Kasumi-1 (cell line): ENCODE measurements at regions not wholly inside any gene's neighbourhood (a gene's known extent, or its start where the extent isn't known, plus 50 kb on each side); places are given as distances from the start of the nearest gene placed in this dataset.
"Not testable (repeated sequence)": the region's sequence is repeated elsewhere in the genome, so short reads cannot be mapped to it uniquely, and the experiment has no call there.

Source experiments
- DNase-seq, 2 experiments: peaks; one replicate each; lab custom pipeline; 2025; lab: John Stamatoyannopoulos, UW

DNA sequence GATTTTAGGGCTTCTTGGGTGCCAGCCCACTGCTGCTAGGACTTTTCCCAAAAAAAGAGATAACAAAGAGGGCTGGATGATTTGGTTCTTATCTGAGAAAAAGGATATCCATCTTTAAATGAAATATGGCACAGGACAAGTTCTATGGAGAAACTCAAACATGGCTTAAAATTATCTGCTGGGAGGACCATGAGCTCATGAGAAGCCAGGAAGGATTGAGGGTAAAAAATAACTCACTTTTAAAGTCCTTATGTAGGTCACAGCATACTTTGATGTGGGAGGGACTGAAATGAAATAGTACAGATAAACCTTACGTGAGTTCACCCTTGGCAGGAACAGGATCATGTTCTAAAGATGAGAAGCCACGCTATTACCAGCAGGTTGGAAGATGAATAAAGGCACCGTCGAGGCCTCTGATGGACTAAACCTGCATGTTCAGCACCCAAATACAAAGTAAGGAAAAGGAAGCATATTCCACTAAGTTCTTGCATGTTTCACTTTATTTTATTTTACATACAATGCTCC is 369.2 kb upstream of the KLF6 start:
- DNase-seq, result no peak

DNA sequence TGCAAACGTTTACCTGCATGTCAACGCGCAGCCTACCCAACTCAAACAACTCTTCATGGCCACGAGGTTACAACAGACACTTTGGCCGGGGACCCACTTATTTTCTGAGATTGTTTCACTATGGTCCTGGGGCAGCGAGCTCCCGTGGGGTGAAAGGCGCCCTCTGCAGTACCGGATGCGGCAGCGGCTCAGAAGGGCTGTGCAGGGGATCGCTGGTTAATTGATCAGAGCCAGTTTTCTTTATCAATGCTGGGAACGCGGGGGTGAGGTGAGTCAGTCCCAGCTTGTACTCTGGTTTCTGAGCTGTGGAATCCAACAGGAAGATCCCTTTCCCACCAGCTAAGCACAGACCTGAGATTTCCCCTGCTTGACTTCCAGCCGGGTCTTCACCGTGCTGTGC is 366.5 kb upstream of the KLF6 start:
- DNase-seq, result no peak

DNA sequence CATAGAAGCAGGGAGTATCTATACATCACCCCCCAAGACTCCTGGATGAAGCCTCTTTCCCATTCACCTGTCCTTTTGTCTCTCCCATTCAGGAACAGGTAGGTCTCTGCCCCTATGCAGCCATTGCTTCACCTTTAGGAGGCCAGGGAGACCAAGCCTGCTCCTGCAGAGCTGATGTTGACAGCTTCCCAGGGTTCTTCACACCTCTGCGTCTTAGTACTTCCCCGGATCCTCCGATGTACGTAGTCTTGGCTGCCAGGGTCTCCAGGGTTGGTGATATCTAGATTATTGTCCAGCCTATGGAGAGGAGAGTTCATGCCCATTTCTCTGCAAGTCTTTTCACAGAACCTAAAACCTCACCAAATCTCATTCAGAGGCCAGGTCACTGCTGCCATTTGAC is 365.7 kb upstream of the KLF6 start:
- no peak for DNase-seq

DNA sequence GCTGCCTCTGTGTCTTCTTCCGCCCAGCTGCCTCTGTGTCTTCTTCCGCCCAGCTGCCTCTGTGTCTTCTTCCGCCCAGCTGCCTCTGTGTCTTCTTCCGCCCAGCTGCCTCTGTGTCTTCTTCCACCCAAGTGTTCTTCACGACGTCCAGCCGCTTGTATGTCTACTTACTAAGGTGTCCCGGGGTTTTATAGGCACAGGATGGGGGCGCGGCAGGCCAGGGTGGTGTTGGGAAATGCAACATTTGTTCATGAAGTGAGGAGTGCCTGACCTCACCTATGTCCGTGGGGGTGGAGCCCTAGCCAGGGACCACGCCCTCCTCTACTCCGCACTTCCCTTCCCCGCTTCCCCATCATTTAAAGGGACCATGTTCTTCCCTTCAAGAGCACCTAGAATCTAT is 364.5 kb upstream of the KLF6 start:
- DNase-seq, result not testable (repeated sequence)

DNA sequence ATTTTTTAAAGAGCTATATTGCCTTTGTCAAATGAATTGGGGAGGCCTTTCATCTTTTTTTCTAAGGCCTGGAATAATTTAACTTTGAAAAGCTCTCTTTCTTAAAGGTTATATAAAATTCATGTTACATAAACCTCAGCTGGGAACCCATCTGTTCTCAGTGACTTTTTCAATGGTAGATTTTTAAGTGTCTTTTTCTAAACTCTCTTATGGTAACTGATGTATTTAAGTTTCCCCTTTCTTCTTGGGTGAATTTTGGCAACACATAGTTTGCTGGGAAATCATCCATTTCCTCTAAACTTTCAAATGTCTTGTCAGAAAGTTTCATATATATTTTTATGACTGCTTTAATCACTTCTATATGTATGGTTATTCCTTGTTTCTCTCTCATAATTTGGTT is 362.2 kb upstream of the KLF6 start:
- no peak for DNase-seq

DNA sequence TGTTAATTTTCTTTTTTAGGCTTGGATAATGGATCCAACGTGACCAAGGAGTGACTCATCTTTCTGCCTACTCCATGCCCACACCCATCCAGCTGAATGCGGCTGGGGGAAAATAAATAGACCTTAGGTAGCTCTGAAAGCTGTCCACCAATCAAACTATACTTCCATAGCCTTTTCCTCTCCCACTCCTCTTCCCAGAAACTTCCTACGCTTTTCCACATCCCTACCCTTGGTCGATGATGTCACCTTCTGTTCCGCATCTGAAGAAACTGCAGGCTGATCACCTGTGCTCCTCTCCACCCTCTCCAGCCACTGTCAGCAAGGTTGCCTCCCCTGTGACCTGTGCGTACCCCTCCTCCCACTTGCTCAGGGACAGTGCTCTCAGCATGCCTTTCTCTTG is 359.8 kb upstream of the KLF6 start:
- no peak for DNase-seq

DNA sequence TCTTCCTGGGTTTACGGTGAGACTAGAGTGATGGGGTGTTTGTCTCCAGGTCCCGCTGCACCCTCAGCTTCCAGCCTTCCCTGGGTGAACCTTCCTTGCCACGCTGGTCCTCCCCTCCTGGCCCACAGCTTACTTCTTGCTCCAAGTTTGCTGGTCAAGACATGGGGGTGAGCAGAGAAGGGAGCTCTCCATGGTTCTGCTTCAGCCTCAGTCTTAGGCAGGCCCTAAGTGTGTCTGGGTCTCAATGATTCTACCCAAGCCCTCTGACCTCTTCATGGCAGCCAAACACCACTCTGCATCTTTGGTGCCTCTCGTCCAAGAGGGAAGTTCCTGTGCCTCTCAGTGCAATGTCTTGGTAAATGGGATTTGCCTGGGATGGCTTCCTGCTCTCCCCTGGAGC is 356.5 kb upstream of the KLF6 start:
- DNase-seq, result peak; percentile 5 to 17

DNA sequence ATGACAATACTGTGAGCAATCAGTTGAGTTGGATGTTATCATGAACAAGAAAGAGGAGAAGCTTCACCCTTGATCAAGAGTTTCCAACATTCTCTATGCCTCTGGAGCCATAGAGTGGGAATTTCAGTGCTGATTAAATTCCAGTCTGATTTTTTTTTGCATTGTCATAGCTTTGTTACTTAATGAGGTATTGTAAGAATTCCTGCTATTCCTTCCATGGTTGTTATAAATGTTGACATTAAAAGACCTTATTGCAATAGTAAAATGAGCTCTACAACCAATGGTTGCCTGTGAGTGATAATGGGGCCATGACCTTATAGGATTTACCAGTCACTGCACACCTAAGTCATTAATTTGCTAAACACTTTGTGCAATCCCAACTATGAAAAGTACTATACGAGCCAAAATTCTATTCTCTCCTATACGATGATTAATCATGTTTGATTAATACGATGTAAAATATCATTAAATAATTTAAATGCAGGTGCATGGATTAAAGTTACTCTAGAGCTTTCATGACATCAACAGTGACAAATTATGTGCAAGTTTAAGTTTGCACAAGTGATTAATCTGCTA is 353.2 kb upstream of the KLF6 start:
- no peak for DNase-seq

DNA sequence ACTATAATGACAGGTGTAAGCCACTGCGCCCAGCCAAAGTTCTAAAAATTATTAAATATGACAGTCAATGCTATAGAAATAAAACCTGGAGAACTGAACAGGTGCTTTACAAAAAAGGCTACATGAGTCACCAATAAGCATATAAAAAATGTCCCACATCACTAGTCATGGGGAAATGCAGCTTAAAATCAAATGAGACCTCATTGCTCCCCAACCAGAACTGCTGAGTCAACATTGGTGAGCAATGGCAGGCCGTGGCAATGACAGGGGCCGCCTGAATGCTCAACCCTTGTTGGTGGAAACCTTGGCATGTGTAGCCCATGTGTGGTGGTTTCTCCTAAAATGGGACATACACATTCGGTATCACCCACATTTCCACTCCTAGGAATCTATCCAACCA is 352.3 kb upstream of the KLF6 start:
- no peak for DNase-seq

DNA sequence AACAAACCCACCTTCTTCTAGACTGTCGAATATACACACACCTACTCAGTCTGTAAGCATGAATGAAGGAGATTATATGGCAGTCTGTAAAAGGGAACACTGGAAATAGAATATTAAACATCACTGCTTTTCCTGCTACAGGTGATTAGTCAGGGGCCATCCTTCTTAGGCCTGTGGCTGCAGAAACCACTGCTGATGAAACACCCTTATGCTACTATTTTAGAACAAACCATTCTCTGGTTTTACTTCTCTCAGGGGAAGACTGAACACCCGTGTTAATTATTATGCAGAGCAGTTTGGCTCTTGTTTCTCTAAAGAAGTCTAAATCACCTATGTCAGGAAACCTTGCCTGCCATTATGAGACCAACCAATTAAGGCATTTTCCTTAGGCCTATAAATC is 351.1 kb upstream of the KLF6 start:
- peak in 1 of 2 experiments; percentile 11 for DNase-seq

DNA sequence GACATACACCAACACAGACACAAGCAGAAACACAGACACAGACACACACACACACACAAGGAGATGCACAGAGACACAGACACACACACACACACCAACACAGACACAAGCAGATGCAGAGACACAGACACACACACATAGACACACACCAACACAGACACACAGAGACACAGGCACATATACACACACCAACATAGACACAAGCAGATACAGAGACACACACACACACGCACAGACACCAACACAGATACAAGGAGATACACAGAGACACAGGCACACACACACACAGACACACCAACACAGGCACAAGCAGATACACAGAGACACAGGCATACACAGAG is 347.2 kb upstream of the KLF6 start:
- no peak for DNase-seq

DNA sequence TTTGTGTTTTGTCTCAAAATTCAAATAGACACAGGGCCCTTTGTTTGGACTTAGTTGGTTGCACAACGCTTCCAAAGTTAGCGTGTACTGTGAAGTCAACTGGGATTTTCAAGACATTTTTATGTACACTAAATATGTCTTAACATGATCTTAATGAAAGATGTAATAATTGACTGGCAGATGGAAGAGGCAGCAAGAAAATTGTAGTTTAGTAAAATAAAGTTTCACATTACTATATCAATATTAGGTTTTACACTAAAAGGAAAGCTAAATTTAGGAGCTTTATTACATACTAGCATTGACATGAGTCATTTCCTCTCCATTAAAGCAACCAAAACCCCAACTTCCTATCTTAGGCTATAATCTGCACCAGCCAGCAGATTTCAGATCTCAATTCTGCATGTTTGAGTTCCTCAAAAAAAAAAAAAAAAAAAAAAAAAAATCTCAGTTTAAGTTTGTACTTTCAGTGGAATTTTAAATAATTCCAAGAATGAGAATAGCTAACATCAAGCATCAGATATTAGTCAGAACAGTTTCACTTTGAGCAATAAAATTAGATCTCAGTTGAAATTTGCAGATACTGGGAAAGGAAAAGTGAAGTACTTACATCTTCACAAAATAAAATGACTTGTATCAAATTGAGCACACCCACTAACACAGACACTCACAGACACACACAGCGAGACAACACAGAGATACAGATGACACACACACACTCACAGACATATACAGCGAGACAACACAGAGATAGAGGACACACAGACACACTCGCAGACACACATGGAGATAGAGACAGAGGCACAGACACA is 346.6 kb upstream of the KLF6 start:
- peak; percentile 99 for DNase-seq

DNA sequence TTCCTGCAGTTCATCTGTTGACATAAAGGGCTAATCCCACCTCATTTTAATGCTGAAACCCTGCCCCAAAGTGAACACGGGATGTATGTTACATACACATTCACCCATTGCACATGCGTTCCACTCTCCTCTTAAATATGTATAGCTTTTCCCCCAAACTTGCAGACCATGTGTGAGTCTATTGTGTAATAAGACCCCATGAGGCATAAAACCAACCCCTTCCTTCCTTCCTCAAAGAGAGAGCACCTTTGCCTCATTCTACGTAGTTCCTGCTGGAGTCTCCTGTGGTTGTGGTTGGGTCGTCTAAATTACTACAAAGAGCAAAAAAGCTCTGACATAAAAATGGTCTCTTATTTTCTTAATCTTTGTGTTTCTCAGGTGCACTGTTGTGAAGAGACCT is 345.7 kb upstream of the KLF6 start:
- peak; percentile 97 to 98 for DNase-seq

DNA sequence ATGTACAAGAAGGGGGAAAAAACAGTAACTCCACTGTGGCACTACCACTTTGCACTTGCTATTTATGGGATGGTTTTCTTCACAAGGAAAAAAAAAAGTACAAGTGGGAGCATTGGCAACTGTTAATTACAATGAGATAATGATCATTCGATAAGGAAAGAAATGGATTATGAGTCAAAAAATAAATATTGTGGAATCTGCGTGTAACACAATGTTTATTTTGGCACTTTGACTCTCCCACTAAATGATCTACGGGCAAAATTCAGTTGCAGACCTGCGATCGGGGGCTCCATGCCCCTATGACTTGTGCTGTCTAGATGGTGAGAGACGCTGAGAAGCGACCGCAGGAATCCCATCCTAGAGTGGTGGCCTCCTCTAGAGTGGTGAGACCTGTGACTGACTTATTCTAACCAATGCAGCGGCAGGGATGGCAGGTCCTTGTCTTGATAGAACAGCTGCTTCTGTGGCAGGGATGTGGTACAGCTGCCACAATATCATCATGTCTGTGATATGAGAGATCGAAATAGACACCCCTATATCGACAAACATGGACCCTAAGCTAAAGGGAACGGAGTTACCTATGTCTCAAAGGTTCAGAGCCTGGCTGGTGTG is 345.0 kb upstream of the KLF6 start:
- no peak for DNase-seq

DNA sequence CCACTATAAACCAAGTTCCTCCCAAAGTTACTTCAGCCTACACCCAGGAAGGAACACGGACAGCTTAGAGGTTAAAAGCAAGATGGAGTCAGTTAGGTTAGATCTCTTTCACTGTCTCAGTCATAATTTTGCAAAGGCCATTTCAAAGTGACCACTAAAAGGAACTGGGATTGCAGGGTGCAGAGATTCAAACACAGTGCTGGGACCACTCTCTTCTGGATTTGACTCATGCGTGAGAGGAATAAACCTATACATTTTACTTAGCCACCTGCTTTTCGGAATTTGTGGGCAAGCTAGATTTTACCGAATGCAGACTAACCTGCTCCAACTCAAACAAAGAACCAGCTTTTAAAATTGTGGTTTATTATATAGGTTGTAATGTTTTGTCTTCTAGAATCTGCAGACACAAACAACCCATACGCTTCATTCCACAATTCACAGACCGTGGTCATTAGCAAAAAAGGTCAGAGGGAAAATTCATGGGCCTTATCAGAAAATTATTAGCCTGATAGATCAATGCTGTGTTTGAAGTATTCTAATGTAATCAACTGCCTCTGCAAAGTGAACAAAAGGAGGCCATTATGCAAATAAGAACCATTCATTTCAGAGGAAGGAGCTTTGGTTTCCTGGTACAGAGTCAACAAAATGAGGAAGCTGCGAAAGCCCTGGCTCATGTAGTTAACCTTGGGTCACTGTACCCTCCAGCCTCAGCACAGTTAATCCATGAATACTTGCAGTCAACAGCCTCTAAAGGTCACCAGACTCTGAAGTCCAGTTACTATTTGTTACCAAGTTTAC is 342.7 kb upstream of the KLF6 start:
- peak; percentile 93 to 96 for DNase-seq

DNA sequence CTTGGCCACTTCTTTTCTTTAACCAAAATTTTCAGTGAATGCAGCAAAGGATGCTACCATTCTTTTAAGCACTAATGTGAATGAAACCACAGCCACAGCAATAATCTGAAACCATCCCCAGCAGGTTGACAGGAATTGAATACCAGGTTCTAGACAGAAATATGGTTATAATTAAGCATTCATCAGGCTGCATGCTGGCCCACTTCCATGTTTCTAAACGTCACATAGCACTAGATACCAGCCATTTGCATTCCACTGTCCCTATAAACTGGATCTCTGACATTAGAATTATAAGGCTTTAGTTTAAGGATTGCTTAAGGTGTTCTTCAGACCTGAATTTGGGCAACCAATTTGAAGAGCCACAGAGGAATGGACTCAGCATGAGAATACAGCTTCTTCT is 340.8 kb upstream of the KLF6 start:
- no peak for DNase-seq

DNA sequence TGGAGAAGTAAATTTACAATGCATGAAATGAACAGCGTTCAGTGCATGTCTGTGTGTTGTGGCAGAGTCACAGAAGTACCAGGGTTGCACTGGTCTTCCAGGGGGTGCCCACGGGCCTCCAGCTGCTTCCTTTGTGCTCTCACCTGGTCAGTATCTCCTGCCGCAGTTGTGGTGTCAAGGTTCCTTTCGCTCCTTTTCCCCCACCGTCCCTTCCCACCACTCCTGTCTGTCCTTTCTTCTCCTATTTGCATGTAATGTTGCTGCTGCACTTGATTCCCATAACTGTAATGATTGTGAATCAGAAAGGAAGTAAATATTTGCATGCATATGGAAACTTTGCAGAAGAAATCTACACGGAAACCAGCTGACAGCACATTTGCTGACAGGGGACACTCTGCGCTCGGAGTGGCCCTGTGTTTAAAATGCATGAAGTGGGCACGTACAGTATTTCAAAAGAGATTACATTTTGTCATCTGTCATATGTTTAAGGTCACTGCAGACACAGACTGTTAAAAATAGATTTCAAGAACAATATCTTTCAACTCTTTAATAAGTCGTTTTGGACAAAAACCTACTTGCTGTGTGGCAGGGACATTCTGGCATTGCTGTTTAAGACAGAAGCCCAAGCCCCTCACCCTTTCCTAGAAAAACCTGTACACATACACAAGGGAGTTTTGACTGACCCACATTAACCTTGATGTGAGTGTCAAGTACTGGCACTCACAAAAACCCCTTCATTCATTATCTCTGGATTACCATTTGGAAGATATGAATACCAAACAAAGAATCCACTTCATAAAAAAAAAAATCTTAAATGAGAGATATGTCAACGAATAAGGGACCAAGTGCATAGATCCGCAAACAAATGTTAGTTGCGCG is 336.7 kb upstream of the KLF6 start:
- no peak for DNase-seq

DNA sequence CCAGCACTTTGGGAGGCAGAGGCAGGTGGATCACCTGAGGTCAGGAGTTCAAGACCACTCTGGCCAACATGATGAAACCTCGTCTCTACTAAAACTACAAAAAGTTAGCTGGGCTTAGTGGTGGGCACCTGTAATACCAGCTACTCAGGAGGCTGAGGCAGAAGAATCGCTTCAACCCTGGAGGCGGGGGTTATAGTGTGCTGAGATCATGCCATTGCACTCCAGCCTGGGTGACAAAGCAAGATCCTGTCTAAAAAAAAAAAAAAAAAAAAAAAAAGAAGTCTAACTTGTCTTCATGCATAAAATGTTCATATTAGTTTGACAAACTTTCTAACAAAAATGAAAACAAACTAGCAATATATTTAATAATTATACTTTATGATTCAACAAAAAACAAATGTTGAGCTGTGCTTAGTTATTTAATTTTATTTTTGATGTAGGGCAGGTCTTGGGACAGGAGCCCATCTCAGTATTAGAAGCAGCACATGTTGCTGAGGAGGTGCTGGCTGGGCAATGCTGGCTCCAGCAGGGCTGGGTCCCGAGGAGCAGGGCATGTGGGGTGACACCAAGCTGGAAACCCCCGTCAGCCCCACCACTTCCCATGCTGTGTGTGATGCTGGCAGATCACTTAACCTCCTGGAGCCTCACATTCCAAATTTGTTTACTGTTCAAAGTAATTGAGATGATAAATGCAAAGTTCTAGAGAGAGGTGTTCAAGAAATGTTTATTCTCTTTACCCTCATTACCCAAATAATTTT is 335.3 kb upstream of the KLF6 start:
- DNase-seq, result no peak

DNA sequence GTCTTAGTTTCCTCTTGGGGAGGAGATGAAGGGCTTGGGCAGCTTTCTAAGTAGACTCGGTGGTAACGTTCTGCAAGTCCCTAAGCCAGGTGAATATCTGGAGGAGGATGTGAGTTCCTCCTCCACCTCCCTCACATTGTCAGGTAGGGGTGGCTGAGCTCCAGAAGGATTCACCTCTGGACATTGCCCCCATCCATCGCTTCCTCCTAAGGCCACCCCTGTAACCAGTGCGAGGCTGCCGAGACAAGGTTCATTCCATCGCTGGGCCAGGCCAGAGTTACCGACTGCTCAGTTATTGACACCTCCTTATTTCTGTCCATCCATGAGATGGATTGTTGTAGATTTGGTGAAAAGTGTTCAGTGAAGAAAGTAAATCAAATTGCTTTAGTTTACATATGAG is 334.1 kb upstream of the KLF6 start:
- no peak for DNase-seq

DNA sequence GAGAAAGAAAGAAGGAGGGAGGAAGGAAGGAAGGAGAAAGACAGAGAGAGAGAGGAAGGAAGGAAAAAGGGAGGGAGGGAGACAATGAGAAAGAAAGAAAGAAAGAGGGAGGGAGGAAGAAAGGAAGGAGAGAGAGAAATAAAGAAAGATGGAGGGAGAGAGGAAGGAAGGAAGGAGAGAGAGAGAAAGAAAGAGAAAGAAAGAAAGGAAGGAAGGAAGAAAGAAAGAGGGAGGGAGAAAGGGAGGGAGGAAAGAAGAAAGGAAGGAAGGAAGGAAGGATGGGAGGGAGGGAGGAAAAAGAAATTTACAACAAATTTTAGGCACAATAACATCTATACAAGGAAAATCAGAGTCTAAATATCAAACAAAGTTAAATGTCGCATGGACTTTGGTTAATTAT is 332.6 kb upstream of the KLF6 start:
- no peak for DNase-seq

DNA sequence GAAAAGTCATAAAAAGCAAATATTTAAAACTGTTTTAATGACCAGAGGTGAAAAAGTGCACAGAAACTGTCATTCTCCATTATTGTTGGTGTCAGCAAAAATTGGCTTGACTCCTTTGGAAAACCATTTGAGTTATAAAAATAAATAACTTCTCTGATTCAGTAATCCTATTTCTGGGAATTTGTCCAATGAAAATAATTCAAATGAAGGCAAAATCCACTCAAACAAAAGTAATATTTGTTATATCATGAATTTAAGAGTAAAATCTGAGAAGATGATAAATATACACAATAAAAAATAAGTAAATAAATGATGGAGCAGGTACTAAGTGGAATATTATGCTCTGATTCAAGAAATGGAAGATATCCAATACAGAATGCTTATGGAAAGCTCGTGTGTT is 326.6 kb upstream of the KLF6 start:
- no peak for DNase-seq
